Fibroblast of lung (primary cell): ENCODE measurements at regions not wholly inside any gene's neighbourhood (a gene's known extent, or its start where the extent isn't known, plus 50 kb on each side); places are given as distances from the start of the nearest gene placed in this dataset.

Source experiments
- EZH2 ChIP-seq: IDR thresholded peaks from 2 replicates; pipeline ENCODE4 v1.5.1; 2012; ENCODE audit warnings: low read length, control low read depth, mild to moderate bottlenecking; ENCODE audit errors: missing control alignments
- TF ChIP-seq, protein P1 (sequence below), 2 donors: IDR thresholded peaks in 1 of 2; conservative IDR thresholded peaks in 1 of 2; 1 replicate in 1 of 2; 2 replicates in 1 of 2; pipeline ENCODE4 v1.5.1; 2011 to 2012; ENCODE audit warnings: low read length in 2 of 2, control low read depth in 1 of 2, inconsistent platforms in 1 of 2, low read depth in 1 of 2, mild to moderate bottlenecking in 1 of 2

DNA sequence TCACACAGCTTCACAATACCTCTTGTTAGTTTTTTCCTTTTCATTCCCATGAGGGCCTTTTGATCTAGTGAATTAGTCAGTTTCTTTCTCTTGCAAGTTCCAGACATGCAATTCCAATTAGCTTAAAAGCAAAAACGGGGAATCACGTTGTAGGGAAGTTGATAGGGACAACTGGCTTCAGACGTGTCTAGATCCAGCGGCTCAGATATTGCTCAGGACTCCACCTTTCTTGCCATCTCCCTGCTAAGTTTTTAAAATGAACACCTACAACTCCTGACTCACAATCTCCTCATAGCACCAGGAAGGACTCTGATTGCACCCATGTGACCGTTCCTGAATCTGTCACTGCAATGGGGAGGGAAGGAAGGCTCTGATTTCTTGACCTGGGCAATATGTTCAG lies 63.8 kb upstream of the ARHGAP29 start:
- TF ChIP-seq, protein P1, sequence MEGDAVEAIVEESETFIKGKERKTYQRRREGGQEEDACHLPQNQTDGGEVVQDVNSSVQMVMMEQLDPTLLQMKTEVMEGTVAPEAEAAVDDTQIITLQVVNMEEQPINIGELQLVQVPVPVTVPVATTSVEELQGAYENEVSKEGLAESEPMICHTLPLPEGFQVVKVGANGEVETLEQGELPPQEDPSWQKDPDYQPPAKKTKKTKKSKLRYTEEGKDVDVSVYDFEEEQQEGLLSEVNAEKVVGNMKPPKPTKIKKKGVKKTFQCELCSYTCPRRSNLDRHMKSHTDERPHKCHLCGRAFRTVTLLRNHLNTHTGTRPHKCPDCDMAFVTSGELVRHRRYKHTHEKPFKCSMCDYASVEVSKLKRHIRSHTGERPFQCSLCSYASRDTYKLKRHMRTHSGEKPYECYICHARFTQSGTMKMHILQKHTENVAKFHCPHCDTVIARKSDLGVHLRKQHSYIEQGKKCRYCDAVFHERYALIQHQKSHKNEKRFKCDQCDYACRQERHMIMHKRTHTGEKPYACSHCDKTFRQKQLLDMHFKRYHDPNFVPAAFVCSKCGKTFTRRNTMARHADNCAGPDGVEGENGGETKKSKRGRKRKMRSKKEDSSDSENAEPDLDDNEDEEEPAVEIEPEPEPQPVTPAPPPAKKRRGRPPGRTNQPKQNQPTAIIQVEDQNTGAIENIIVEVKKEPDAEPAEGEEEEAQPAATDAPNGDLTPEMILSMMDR (conservative IDR thresholded peaks at IDR 0.05 in 1 of 2, IDR thresholded peaks at IDR 0.05 in 1 of 2; ENCODE audit: low read depth in 1 of 2, low read length in 2 of 2): no peak
- no peak for TF ChIP-seq EZH2
